Activated CD4-positive, alpha-beta T cell treated with anti-CD3 and anti-CD28 coated beads for 4 hours (primary cell): ENCODE measurements at regions not wholly inside any gene's neighbourhood (a gene's known extent, or its start where the extent isn't known, plus 50 kb on each side); places are given as distances from the start of the nearest gene placed in this dataset.
"Not testable (repeated sequence)": the region's sequence is repeated elsewhere in the genome, so short reads cannot be mapped to it uniquely, and the experiment has no call there.

Source experiments
- DNase-seq, 2 donors: peaks; one replicate each; pipeline ENCODE4 v3.0.0-alpha.2; 2020

- no peak for DNase-seq
These were observed 54.9 kb upstream of the NBPF3 start for GRCh38 chr1:21385022-21385421.

DNA sequence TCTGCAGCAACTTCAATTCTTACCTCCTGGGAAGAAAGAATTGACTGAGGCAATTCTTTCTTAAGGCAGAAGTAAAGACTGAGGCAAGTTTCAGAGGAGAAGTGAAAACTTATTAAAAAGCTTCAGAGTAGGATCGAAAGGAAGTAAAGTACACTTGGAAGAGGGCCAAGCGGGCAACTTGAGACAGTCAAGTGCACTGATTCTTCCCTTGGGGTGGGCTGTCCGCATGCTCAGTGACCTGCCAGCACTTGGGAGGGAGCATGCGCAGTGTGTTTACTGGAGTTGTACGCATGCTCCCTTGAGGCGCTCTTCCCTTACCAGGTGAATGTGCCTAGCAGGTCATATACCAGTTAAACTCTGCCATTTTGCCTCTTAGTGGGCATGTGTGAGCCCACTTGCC lies 55.3 kb upstream of the NBPF3 start:
- no peak for DNase-seq

GRCh38 chr1:21383785-21384401 lies 56.0 kb upstream of the NBPF3 start:
- DNase-seq, result no peak

GRCh38 chr1:21381354-21381753 lies 58.6 kb upstream of the NBPF3 start:
- DNase-seq, result no peak

- not testable (repeated sequence) for DNase-seq
These were observed 59.8 kb upstream of the NBPF3 start for GRCh38 chr1:21380147-21380546.

GRCh38 chr1:21379571-21379970 lies 60.4 kb upstream of the NBPF3 start:
- no peak for DNase-seq

DNA sequence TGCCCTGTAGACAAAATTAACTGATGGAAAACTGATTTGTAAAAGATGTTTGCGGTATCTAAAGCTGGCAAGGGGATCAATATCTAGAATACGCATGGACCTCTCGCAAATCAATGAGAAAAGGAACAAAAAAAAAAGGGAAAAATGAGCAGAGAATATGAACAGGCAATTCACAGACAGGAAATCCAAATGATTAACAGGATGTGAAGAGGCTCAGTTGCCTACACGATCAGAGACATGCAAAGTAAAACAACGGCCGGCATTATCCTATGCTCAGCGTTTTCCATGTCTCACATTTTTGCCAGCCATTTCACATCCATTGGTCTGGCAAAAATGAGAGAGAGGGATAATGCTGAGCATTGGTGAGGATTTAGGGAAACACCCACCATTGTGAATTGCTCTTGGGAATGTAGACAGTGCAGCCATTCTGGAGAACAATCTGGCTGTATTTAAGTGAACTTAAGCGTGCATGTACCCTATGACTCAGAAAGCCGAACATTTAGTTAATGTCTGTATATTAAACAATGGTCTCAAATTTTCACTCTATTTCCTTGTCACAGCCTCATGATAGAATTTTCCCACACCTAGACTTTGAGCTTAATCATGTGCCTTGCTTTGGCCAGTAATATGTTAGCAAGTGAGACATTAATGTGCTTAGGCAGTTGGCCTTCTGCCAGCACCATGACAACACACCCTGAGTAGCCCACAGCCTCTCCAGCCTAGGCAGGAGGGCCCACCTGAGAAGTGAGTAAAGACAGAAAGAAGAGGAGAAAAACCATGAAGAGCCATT lies 61.0 kb upstream of the NBPF3 start:
- DNase-seq, result no peak

- DNase-seq, result no peak
These were observed 67.6 kb upstream of the NBPF3 start for GRCh38 chr1:21372383-21372782.

DNA sequence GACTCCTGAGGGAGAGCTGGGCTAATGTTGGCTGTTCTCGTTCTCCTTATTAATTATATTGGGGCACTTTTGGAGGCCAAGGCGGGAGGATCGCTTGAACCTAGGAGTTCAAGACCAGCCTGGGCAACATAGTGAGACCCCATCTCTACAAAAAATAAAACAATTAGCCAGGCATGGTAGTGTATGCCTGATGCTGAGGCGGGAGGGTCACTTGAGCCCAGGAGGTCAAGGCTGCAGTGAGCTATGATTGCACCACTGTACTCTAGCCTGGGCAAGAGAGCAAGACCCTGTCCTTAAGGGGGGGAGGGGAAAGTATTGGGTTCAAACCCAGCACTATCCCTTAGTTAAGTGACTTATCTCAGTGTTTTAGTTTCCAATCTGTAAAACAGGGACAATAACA lies 70.0 kb upstream of the NBPF3 start:
- DNase-seq, result no peak

DNA sequence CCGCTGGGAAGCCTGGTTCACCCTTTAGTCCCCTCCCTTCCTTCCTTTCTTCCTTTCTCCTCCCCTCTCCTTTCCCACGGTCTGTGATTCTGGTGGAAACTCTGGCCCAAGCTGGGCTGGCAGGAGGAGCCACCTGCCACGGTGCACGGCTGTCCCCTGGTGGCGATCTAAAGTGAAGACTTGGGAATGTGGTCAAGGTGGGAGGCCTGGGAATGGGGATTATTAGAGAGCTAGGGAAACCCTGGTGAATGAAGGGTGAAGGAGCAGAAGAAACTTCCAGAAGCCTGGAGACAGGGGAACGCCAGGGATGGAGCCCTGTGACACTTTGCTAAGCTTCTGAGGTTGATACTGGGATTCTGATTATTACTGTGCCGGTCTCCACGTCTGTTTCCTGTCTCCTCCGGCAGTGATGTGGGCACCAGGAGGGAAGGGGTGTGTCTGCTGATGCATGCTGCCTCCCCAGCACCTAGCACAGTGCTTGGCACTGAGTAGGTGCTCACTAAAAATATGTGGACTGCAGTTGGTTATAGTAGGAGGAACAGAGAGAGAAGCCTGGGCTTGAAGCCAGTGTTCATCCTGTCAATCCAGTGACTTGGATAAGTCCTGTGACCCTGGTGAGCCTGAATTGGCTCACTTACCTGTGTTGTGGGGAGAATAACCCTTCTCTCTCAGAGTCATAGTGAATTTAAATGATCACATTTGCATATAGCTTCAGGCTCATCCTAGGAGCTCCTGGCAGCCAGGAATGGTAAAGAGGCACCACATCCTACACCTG lies 71.2 kb upstream of the NBPF3 start:
- peak; percentile 66 to 71 for DNase-seq

DNA sequence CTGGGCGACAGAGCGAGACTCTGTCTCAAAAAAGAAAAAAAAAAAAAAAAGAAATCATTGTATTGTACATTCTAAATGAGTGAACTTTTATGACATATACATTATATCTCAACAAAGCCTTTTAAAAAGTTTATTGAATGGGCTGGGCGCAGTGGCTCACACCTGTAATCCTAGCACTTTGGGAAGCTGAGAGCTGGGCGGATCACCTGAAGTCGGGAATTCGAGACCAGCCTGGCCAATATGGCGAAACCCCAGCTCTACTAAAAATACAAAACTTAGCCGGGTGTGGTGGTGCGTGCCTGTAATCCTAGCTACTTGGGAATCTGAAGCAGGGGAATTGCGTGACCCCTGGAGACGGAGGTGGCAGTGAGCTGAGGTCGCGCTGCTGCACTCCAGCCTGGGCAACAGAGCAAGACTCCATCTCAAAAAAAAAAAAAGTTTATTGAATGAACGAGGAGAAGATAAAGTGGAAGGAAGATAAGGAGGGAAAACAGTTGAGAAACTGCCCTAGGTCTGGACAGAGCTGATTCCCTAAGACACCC lies 71.9 kb upstream of the NBPF3 start:
- DNase-seq, result not testable (repeated sequence)

GRCh38 chr1:21366288-21366687 lies 73.6 kb upstream of the NBPF3 start:
- DNase-seq, result no peak

DNA sequence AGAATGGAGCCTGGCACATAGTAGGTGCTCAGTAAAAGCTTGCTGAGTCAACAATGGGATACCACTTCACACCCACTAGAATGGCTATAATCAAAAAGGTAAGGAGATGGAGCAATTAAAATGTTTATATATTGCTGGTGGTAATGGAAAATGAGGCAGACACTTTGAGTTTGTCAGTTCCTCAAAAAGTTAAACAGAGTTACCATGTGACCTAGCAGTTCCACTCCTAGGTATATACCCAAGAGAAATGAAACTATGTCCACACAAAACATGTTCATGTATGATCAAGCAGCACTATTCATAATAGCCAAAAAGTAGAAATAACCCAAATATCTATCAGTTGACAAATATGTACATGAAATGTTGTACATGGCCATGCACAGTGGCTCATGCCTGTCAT lies 74.8 kb upstream of the ECE1 start:
- no peak for DNase-seq

- no peak for DNase-seq
These were observed 71.8 kb upstream of the ECE1 start for GRCh38 chr1:21362096-21362495.

DNA sequence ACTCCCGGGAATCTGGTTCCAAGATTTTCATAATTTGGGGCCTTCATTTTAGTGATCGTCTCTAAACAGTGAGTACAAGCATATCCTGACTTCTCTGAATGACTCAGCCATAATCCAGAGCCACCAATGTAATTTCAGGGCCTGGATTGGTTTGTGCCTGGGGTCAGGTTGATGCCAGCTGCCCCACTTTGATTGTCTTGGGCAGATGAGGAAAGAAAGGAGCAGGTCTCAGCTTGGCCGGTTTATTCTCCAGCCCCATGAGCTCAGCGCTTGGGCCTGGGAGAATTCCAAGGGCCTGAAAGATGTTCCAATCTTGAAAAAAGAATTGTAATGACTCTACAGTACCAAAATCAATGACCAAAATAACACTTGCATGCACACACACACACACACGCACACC lies 71.2 kb upstream of the ECE1 start:
- DNase-seq, result no peak

DNA sequence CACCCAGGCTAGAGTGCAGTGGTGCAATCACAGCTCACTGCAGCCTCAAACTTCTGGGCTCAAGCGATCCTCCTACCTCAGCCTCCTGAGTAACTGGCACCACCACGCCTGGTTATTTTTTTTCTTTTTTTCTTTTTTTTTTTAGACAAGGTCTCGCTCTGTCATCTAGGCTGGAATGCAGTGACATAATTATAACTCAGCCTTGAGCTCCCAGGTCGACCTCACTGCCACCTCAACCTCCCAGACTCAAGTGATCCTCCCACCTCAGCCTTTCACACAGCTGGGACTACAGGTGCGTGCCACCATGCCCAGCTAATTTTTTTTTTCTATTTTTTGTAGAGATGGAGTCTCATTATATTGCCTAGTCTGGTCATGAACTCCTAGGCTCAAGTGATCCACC lies 66.9 kb upstream of the ECE1 start:
- no peak for DNase-seq

DNA sequence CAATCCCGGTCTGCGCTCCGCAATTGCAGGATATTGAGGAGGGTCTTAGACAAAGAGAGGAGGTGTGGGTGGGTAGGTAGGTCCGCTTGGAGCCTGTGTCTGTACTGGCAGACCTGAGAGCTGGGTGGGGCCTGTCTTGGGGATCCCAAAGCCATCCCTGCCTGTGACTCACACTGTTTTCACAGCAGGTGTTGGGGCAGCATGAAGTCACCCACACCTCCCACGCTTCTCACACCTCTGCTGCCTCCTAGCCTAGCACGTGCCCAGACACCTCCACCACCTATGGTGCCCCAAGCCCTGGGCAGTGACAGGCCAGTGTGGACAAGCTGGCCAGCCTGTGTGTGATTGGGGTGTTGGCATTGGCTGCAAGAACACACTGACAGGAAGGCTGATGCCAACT lies 65.7 kb upstream of the ECE1 start:
- no peak for DNase-seq

- no peak for DNase-seq
These were observed 62.3 kb upstream of the ECE1 start for GRCh38 chr1:21352586-21352985.

- DNase-seq, result no peak
These were observed 61.6 kb upstream of the ECE1 start for GRCh38 chr1:21351901-21352300.

DNA sequence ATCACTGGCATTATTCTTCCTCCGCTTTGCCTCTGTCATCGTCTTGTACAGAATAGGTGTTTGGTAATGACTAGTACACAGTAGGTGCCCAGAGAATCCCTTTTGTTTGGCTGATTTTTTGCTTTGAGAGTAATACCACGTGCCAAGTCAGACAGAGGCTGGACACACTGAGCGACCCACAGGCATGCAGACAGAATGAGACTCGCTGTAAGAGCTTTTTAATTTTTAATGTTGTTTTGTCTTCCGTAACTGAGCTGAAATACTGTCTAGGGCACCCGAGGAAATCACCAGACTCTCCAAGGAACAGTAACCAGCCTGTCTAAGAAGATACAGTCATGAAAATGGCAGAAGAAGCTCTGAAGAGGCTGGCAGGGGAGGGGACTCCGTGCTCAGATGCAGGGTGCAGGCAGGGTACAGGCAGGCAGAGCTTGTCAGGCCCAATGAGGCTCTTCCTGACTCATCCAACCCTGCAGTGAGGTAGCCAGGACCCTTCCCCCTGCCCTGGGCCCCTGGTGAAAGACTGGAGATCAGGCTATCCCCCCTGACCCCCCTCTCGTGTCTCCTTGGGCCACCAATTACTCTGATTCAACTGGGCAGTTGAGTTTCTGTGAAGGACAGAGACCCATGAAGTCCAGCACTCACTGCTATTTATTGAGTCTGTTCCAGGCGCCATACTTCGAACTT lies 60.1 kb upstream of the ECE1 start:
- DNase-seq, result no peak

DNA sequence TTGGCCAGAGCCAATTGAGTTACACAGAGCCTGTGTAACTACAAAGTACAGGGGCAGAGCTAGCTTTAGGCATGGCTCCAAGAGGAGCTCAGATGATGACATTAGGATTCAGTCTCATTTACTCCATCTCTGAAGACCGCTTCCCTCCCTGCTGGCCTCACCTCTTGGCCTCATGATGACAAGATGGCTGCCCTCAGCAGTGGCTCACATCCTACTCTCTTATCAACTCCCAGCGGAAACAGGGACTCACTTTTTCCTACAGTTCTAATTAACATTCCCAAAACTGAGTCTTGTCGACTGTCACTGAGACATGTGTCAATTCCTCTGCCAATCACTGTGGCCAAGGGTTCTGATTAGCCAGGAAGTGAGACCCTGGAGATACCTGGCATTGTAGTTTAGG lies 59.4 kb upstream of the ECE1 start:
- DNase-seq, result no peak

DNA sequence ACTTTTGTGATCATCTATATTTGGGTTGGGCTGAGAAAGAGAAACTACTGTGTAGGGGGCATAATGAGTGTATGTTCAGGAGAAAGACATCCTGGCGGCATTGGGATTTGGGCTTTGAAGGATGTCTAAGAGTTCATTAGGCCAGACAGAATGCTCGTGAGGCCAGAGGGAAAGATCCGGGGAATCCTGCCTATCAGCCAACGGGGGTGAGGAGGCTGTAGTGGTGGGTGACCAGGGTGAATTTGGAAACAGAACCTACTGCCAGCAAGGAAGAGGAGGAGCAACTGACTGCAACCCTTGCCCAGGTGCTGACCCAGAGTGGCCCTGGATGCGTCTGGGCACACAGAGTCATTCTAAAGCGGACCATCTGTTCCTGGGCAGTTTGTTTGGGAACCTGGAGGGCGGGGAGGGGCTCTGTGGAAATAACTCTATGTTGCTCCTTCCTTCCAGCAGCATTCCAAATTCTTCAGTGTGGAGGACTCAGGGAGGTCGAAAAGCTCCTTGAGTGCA lies 56.9 kb upstream of the ECE1 start:
- DNase-seq, result no peak
